Neural cell (in vitro differentiated cells): ENCODE measurements at regions not wholly inside any gene's neighbourhood (a gene's known extent, or its start where the extent isn't known, plus 50 kb on each side); places are given as distances from the start of the nearest gene placed in this dataset.

Source experiments
- H2AFZ ChIP-seq: fragments of 200-600, 300-800 bp; sonication (generic), shearing (Covaris generic); 2 replicates; pipeline ENCODE4 v1.6.0; 2014; ENCODE audit warnings: low read depth, mild to moderate bottlenecking, antibody characterized with exemption, low read length, moderate library complexity
- H3F3A ChIP-seq: fragments of 200-600 bp; shearing (Covaris generic); 2 replicates; pipeline ENCODE4 v1.6.1; 2016; ENCODE audit warnings: mild to moderate bottlenecking, moderate library complexity, mixed read lengths, antibody characterized with exemption, low read length; ENCODE audit not compliant: insufficient read depth, poor library complexity, severe bottlenecking
- H3K27ac ChIP-seq: fragments of 200-600, 300-800 bp; sonication (generic), shearing (Covaris generic); 2 replicates; pipeline ENCODE4 v1.5.1; 2014; ENCODE audit warnings: mild to moderate bottlenecking, low read length, moderate library complexity
- H3K27me3 ChIP-seq: fragments of 300-800, 200-600 bp; sonication (generic), shearing (Covaris generic); 2 replicates; pipeline ENCODE4 v1.6.0; 2014; ENCODE audit warnings: mild to moderate bottlenecking, low read depth, low read length, moderate library complexity; ENCODE audit not compliant: insufficient read depth
- H3K36me3 ChIP-seq: fragments of 300-800, 200-600 bp; sonication (generic), shearing (Covaris generic); 2 replicates; pipeline ENCODE4 v1.5.1; 2014; ENCODE audit warnings: mild to moderate bottlenecking, antibody characterized with exemption, low read length, moderate library complexity; ENCODE audit not compliant: insufficient read depth
- H3K4me2 ChIP-seq: fragments of 300-800, 200-600 bp; sonication (generic), shearing (Covaris generic); 2 replicates; pipeline ENCODE4 v1.6.0; 2014; ENCODE audit warnings: mild to moderate bottlenecking, low read length
- H3K4me3 ChIP-seq: fragments of 300-800, 200-600 bp; sonication (generic), shearing (Covaris generic); 2 replicates; pipeline ENCODE4 v1.5.1; 2014; ENCODE audit warnings: mild to moderate bottlenecking, low read length, moderate library complexity
- H3K79me2 ChIP-seq: fragments of 200-600 bp; shearing (Covaris generic); replicated peaks from 2 replicates; pipeline ENCODE4 v1.6.0; 2014; ENCODE audit warnings: mild to moderate bottlenecking, low read length, moderate library complexity; ENCODE audit not compliant: insufficient read depth
- H3K9ac ChIP-seq: fragments of 300-800, 200-600 bp; sonication (generic), shearing (Covaris generic); 2 replicates; pipeline ENCODE4 v1.6.1; 2016; ENCODE audit warnings: mild to moderate bottlenecking, low read length, mixed read lengths
- H3K9me2 ChIP-seq: fragments of 200-600 bp; shearing (Covaris generic); 2 replicates; pipeline ENCODE4 v1.6.1; 2016; ENCODE audit warnings: mild to moderate bottlenecking, low read length, mixed read lengths; ENCODE audit not compliant: insufficient read depth
- H3K9me3 ChIP-seq: fragments of 200-600, 300-800 bp; sonication (generic), shearing (Covaris generic); 2 replicates; pipeline ENCODE4 v1.6.1; 2016; ENCODE audit warnings: mild to moderate bottlenecking, mixed run types, low read length, moderate library complexity, mixed read lengths
- H4K20me1 ChIP-seq: fragments of 200-600 bp; shearing (Covaris generic); 2 replicates; pipeline ENCODE4 v1.6.1; 2016; ENCODE audit warnings: mild to moderate bottlenecking, mixed run types; ENCODE audit not compliant: insufficient read depth
- CTCF ChIP-seq: fragments of 450-650 bp; IDR thresholded peaks from 2 replicates; pipeline ENCODE4 v1.5.1; 2014; ENCODE audit warnings: antibody characterized with exemption, mild to moderate bottlenecking, moderate library complexity; ENCODE audit not compliant: poor library complexity, severe bottlenecking
- EP300 ChIP-seq: fragments of 450-650 bp; conservative IDR thresholded peaks from 2 replicates; pipeline ENCODE4 v1.6.1; 2014; ENCODE audit warnings: antibody characterized with exemption, mild to moderate bottlenecking, moderate library complexity; ENCODE audit not compliant: poor library complexity, severe bottlenecking
- EZH2 ChIP-seq: fragments of 200-600, 300-800 bp; shearing (Covaris generic), sonication (generic); IDR thresholded peaks from 2 replicates; pipeline ENCODE4 v1.6.1; 2014; ENCODE audit warnings: antibody characterized with exemption, low read length, borderline replicate concordance, mild to moderate bottlenecking; ENCODE audit not compliant: insufficient read depth, poor library complexity, severe bottlenecking
- MXI1 ChIP-seq: fragments of 450-650 bp; conservative IDR thresholded peaks from 2 replicates; pipeline ENCODE4 v1.6.1; 2014; ENCODE audit warnings: antibody characterized with exemption, mild to moderate bottlenecking; ENCODE audit not compliant: poor library complexity, severe bottlenecking
- POLR2AphosphoS5 ChIP-seq: IDR thresholded peaks from 2 replicates; pipeline ENCODE4 v1.6.1; 2012
- RAD21 ChIP-seq: fragments of 450-650 bp; conservative IDR thresholded peaks from 2 replicates; pipeline ENCODE4 v1.6.1; 2014; ENCODE audit warnings: antibody characterized with exemption, mild to moderate bottlenecking, moderate library complexity
- REST ChIP-seq: IDR thresholded peaks from 2 replicates; pipeline ENCODE4 v1.6.1; 2012; ENCODE audit warnings: borderline replicate concordance
- SMC3 ChIP-seq: fragments of 450-650 bp; conservative IDR thresholded peaks from 2 replicates; pipeline ENCODE4 v1.6.1; 2014; ENCODE audit warnings: antibody characterized with exemption, mild to moderate bottlenecking, moderate library complexity; ENCODE audit not compliant: poor library complexity
- TAF1 ChIP-seq: IDR thresholded peaks from 2 replicates; pipeline ENCODE4 v1.6.1; 2012; ENCODE audit warnings: low read depth

DNA sequence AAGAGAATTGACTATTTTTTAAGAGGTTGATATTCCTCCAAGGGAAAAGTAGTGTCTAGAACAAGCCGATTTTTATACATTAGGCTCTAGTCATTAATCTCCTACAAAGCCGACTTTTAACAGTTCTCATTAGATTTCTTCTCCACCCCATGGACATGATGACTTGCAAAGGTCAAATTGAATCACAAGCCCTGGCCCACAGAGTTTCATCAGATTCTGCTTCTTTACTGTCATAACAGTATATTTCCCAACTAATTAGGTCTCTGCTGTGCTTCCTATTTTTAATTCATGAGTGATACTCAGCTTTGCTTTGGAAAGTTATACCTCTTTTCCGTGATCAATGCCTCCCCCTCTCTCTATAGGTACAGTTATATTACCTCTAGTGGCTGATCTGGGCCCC is 90.6 kb upstream of the ADGRB3 start:
- Histone ChIP-seq H3K27me3 (no peaks in the 10 kb centered on the region), H3K36me3 (no peaks in the 10 kb centered on the region), H3K4me2 (no peak overlapping the region), H3K4me3 (no peak overlapping the region), H3K9ac (no peak overlapping the region), H3K79me2 (no peaks in the 10 kb centered on the region), H4K20me1 (no peaks in the 10 kb centered on the region), H3F3A (no peaks in the 10 kb centered on the region), H2AFZ (no peak overlapping the region), H3K9me3 (no peaks in the 10 kb centered on the region), H3K27ac (no peak overlapping the region), H3K9me2 (no peaks in the 10 kb centered on the region)
- TF ChIP-seq CTCF: no peak
- TF ChIP-seq MXI1: no peak
- TF ChIP-seq TAF1: no peak
- TF ChIP-seq REST: no peak
- no peak for TF ChIP-seq RAD21
- no peak for TF ChIP-seq EZH2
- no peak for TF ChIP-seq SMC3
- TF ChIP-seq EP300: no peak
- no peak for TF ChIP-seq POLR2AphosphoS5

DNA sequence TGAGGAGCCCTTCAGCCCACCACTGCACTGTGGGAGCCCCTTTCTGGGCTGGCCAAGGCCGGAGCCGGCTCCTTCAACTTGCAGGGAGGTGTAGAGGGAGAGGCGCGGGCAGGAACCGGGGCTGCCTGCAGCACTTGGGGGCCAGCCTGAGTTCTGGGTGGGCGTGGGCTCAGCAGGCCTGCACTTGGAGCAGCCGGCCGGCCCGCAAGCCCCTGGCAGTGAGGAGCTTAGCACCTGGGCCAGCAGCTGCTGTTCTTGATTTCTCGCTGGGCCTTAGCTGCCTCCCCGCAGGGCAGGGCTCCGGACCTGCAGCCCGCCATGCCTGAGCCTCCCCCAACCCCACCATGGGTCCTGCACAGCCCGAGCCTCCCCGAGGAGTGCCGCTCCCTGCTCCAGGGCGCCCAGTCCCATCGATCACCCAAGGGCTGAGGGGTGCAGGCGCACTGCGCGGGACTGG is 101.7 kb upstream of the ADGRB3 start:
- Histone ChIP-seq H3K36me3 (no peaks in the 10 kb centered on the region), H3K27ac (no peak overlapping the region), H3K79me2 (no peaks in the 10 kb centered on the region), H3K27me3 (no peaks in the 10 kb centered on the region), H3K4me2 (no peak overlapping the region), H4K20me1 (no peaks in the 10 kb centered on the region), H3K4me3 (no peak overlapping the region), H3K9me2 (no peaks in the 10 kb centered on the region), H3K9me3 (no peaks in the 10 kb centered on the region), H3F3A (no peaks in the 10 kb centered on the region), H3K9ac (no peak overlapping the region), H2AFZ (no peak overlapping the region)
- TF ChIP-seq SMC3: no peak
- no peak for TF ChIP-seq REST
- no peak for TF ChIP-seq CTCF
- TF ChIP-seq RAD21: no peak
- TF ChIP-seq EZH2: no peak
- no peak for TF ChIP-seq MXI1
- TF ChIP-seq POLR2AphosphoS5: no peak
- TF ChIP-seq TAF1: no peak
- TF ChIP-seq EP300: no peak
